Epithelial cell of prostate (primary cell): ENCODE measurements at regions not wholly inside any gene's neighbourhood (a gene's known extent, or its start where the extent isn't known, plus 50 kb on each side); places are given as distances from the start of the nearest gene placed in this dataset.

Experiments
- DNase-seq: peaks from one replicate; pipeline ENCODE4 v3.0.0-alpha.2; 2011; ENCODE audit warnings: low read depth, low spot score
- H3K27ac ChIP-seq: fragments of 450-650 bp; 2 replicates; pipeline ENCODE4 v1.5.1; 2017; ENCODE audit warnings: mild to moderate bottlenecking

GRCh38 chr4:137649711-137650450 is 117.6 kb upstream of the PCDH18 start:
- no peak overlapping the region for H3K27ac ChIP-seq
- DNase-seq, result no peak

- no peak overlapping the region for H3K27ac ChIP-seq
- no peak for DNase-seq
Measured at GRCh38 chr4:137648531-137648930, 116.2 kb upstream of the PCDH18 start.

GRCh38 chr4:137647375-137647774 is 115.1 kb upstream of the PCDH18 start:
- DNase-seq, result no peak
- H3K27ac ChIP-seq, result no peak overlapping the region

GRCh38 chr4:137644201-137644600 is 111.9 kb upstream of the PCDH18 start:
- H3K27ac ChIP-seq, result no peak overlapping the region
- DNase-seq, result no peak

GRCh38 chr4:137641544-137641943 is 109.2 kb upstream of the PCDH18 start:
- H3K27ac ChIP-seq, result no peak overlapping the region
- DNase-seq, result no peak

GRCh38 chr4:137640838-137641158 is 108.5 kb upstream of the PCDH18 start:
- no peak for DNase-seq
- H3K27ac ChIP-seq, result no peak overlapping the region

- no peak for DNase-seq
- H3K27ac ChIP-seq, result no peak overlapping the region
Measured at GRCh38 chr4:137640156-137640837, 108.0 kb upstream of the PCDH18 start.

- H3K27ac ChIP-seq, result no peak overlapping the region
- DNase-seq, result no peak
Measured at GRCh38 chr4:137638934-137639333, 106.6 kb upstream of the PCDH18 start.

GRCh38 chr4:137635601-137636000 is 103.3 kb upstream of the PCDH18 start:
- H3K27ac ChIP-seq, result no peak overlapping the region
- no peak for DNase-seq

- no peak overlapping the region for H3K27ac ChIP-seq
- DNase-seq, result no peak
Measured at GRCh38 chr4:137635108-137635507, 102.8 kb upstream of the PCDH18 start.

- no peak overlapping the region for H3K27ac ChIP-seq
- DNase-seq, result no peak
Measured at GRCh38 chr4:137632842-137633241, 100.5 kb upstream of the PCDH18 start.

- H3K27ac ChIP-seq, result no peak overlapping the region
- no peak for DNase-seq
Measured at GRCh38 chr4:137631605-137632004, 99.3 kb upstream of the PCDH18 start.

- DNase-seq, result no peak
- H3K27ac ChIP-seq, result no peak overlapping the region
Measured at GRCh38 chr4:137630252-137630651, 98.0 kb upstream of the PCDH18 start.

GRCh38 chr4:137627739-137628460 is 95.6 kb upstream of the PCDH18 start:
- H3K27ac ChIP-seq, result no peak overlapping the region
- no peak for DNase-seq

- no peak for DNase-seq
- no peak overlapping the region for H3K27ac ChIP-seq
Measured at GRCh38 chr4:137626942-137627738, 94.8 kb upstream of the PCDH18 start.

- no peak for DNase-seq
- no peak overlapping the region for H3K27ac ChIP-seq
Measured at GRCh38 chr4:137623013-137623412, 90.7 kb upstream of the PCDH18 start.

GRCh38 chr4:137621056-137621455 is 88.8 kb upstream of the PCDH18 start:
- no peak overlapping the region for H3K27ac ChIP-seq
- DNase-seq, result no peak

- no peak overlapping the region for H3K27ac ChIP-seq
- no peak for DNase-seq
Measured at GRCh38 chr4:137614491-137614890, 82.2 kb upstream of the PCDH18 start.

GRCh38 chr4:137611998-137612700 is 79.9 kb upstream of the PCDH18 start:
- no peak for DNase-seq
- no peak overlapping the region for H3K27ac ChIP-seq

GRCh38 chr4:137610960-137611359 is 78.7 kb upstream of the PCDH18 start:
- no peak for DNase-seq
- no peak overlapping the region for H3K27ac ChIP-seq
